IMR-90 (cell line): ENCODE measurements at regions not wholly inside any gene's neighbourhood (a gene's known extent, or its start where the extent isn't known, plus 50 kb on each side); places are given as distances from the start of the nearest gene placed in this dataset.
A peak's percentile ranks its signal among the peaks of the same experiment; 100 is the strongest.

ENCODE experiments used
- ATAC-seq: fragments of 200-7000 bp; cut with Tn5 transposase; 2 replicates; pipeline ENCODE4 v1.9.1; 2020; ENCODE audit warnings: low read depth, mild to moderate bottlenecking, moderate library complexity
- BruUV-seq: library from RNA; stranded (reverse); fragments of 400-500 nt; replicated peaks from 2 replicates; lab custom pipeline; 2021; lab: Mats Ljungman, UMichigan
- CTCF ChIA-PET: fragments of 300-600 bp; formaldehyde crosslinking; extraction: SDS; loops from one replicate; lab custom pipeline; 2021; ENCODE audit warnings: antibody characterized with exemption; lab: Yijun Ruan, JAX
- POLR2A ChIA-PET: fragments of 300-600 bp; sonication (Branson Sonifier 250); formaldehyde crosslinking; loops from one replicate; lab custom pipeline; 2022; ENCODE audit warnings: antibody characterized with exemption; ENCODE audit not compliant: unreplicated experiment; lab: Charles Lee
- DNase-seq: peaks from one replicate; pipeline ENCODE4 v3.0.0; 2013
- H2AFZ ChIP-seq: replicated peaks from 2 replicates; pipeline ENCODE3; 2013; ENCODE audit warnings: low read length, mild to moderate bottlenecking; ENCODE audit not compliant: poor library complexity
- H2AK5ac ChIP-seq: 2 replicates; pipeline ENCODE4 v1.6.1; 2013; ENCODE audit warnings: low read depth, low read length, inconsistent platforms
- H2AK9ac ChIP-seq: replicated peaks from 2 replicates; pipeline ENCODE3; 2013; ENCODE audit warnings: mild to moderate bottlenecking, low read depth, low read length, moderate library complexity; ENCODE audit not compliant: poor library complexity
- H2BK120ac ChIP-seq: 2 replicates; pipeline ENCODE4 v1.6.1; 2013; ENCODE audit warnings: low read depth, low read length, inconsistent platforms
- H2BK15ac ChIP-seq: 3 replicates; pipeline ENCODE4 v1.6.1; 2013; ENCODE audit warnings: low read depth, low read length, inconsistent platforms
- H2BK20ac ChIP-seq: 2 replicates; pipeline ENCODE4 v1.6.1; 2013; ENCODE audit warnings: low read depth, mild to moderate bottlenecking, inconsistent platforms, low read length, moderate library complexity
- H2BK5ac ChIP-seq: 2 replicates; pipeline ENCODE4 v1.6.1; 2013; ENCODE audit warnings: mild to moderate bottlenecking, low read depth, low read length, inconsistent platforms; ENCODE audit not compliant: poor library complexity, severe bottlenecking
- H3K14ac ChIP-seq: replicated peaks from 2 replicates; pipeline ENCODE4 v1.6.1; 2013; ENCODE audit warnings: low read depth, low read length, inconsistent platforms
- H3K18ac ChIP-seq: 2 replicates; pipeline ENCODE4 v1.6.1; 2013; ENCODE audit warnings: low read depth, low read length, control low read depth
- H3K23ac ChIP-seq: 2 replicates; pipeline ENCODE4 v1.6.1; 2013; ENCODE audit warnings: low read depth, low read length, inconsistent platforms
- H3K27ac ChIP-seq: 2 replicates; pipeline ENCODE4 v1.5.1; 2013; ENCODE audit warnings: mild to moderate bottlenecking, control low read depth, low read length; ENCODE audit not compliant: insufficient read depth
- H3K27me3 ChIP-seq: 2 replicates; pipeline ENCODE4 v1.6.1; 2013; ENCODE audit warnings: low read length; ENCODE audit not compliant: control insufficient read depth, insufficient read depth
- H3K36me3 ChIP-seq: 2 replicates; pipeline ENCODE4 v1.6.1; 2013; ENCODE audit warnings: low read length, mixed read lengths; ENCODE audit not compliant: control insufficient read depth, insufficient read depth
- H3K4ac ChIP-seq: 2 replicates; pipeline ENCODE4 v1.6.1; 2013; ENCODE audit warnings: low read depth, low read length, inconsistent platforms
- H3K4me1 ChIP-seq: 2 replicates; pipeline ENCODE4 v1.6.1; 2013; ENCODE audit warnings: low read length, mixed read lengths; ENCODE audit not compliant: control insufficient read depth, insufficient read depth
- H3K4me2 ChIP-seq: 2 replicates; pipeline ENCODE4 v1.6.1; 2013; ENCODE audit warnings: low read depth, mild to moderate bottlenecking, control low read depth, low read length, moderate library complexity
- H3K4me3 ChIP-seq: 2 replicates; pipeline ENCODE4 v1.5.1; 2013; ENCODE audit warnings: low read depth, mild to moderate bottlenecking, control low read depth, low read length, moderate library complexity; ENCODE audit not compliant: insufficient read depth
- H3K56ac ChIP-seq: 2 replicates; pipeline ENCODE4 v1.6.1; 2013; ENCODE audit warnings: low read length, inconsistent platforms; ENCODE audit not compliant: insufficient read depth; ENCODE audit errors: extremely low read depth
- H3K79me1 ChIP-seq, 2 experiments: 2 replicates each; pipeline ENCODE4 v1.6.1; 2013; ENCODE audit warnings: low read length in 2 of 2, inconsistent platforms in 1 of 2, low read depth in 1 of 2
- H3K9ac ChIP-seq: 2 replicates; pipeline ENCODE4 v1.6.1; 2013; ENCODE audit warnings: low read depth, low read length, control low read depth
- H3K9me1 ChIP-seq: 2 replicates; pipeline ENCODE4 v1.6.1; 2013; ENCODE audit warnings: low read length, inconsistent platforms; ENCODE audit not compliant: insufficient read depth
- H3K9me3 ChIP-seq: 2 replicates; pipeline ENCODE4 v1.6.1; 2013; ENCODE audit warnings: low read length; ENCODE audit not compliant: control insufficient read depth, insufficient read depth
- H4K20me1 ChIP-seq: 2 replicates; pipeline ENCODE4 v1.6.1; 2013; ENCODE audit warnings: low read length, inconsistent platforms; ENCODE audit not compliant: insufficient read depth
- H4K5ac ChIP-seq: 2 replicates; pipeline ENCODE4 v1.6.1; 2013; ENCODE audit warnings: mild to moderate bottlenecking, low read depth, low read length, control low read depth
- H4K8ac ChIP-seq, 2 experiments: 2 replicates each; pipeline ENCODE4 v1.6.1; 2013; ENCODE audit warnings: low read depth in 2 of 2, low read length in 2 of 2, control low read depth in 1 of 2, inconsistent platforms in 1 of 2
- H4K91ac ChIP-seq: 2 replicates; pipeline ENCODE4 v1.6.1; 2013; ENCODE audit warnings: low read depth, low read length, inconsistent platforms; ENCODE audit not compliant: insufficient read depth
- CEBPB ChIP-seq: IDR thresholded peaks from 2 replicates; pipeline ENCODE4 v1.6.1; 2012; ENCODE audit warnings: low read depth, low read length, improper control_type of control experiment
- MAZ ChIP-seq: IDR thresholded peaks from 2 replicates; pipeline ENCODE4 v1.6.1; 2012; ENCODE audit warnings: low read depth, mild to moderate bottlenecking, low read length, improper control_type of control experiment, moderate library complexity, borderline replicate concordance
- WGBS, 2 experiments: methylation state at CpG; one replicate each; pipeline versions ENCODE4 v1.1.5 to v1.1.7; 2013; ENCODE audit warnings: missing lambda C conversion rate in 2 of 2; ENCODE audit not compliant: insufficient read length in 1 of 2; ENCODE audit errors: extremely low coverage in 2 of 2; 5-methylcytosine and 5-hydroxymethylcytosine counted together
- dilution Hi-C: fragments of 300-500 bp; cut with HindIII; formaldehyde crosslinking; loops from one replicate; pipeline ENCODE4 v1.14.3; 2018; ENCODE audit warnings: low sequenced_read_pairs; ENCODE audit not compliant: unreplicated experiment
- in situ Hi-C: fragments of 300-500 bp; cut with MboI; formaldehyde crosslinking; loops from 3 replicates; pipeline ENCODE4 v1.14.3; 2019; ENCODE audit warnings: low sequenced_read_pairs, inconsistent platforms, mixed read lengths
- intact Hi-C: fragments of 100-400 bp; cut with micrococcal nuclease; formaldehyde crosslinking; loops from 2 replicates; pipeline ENCODE4 v1.10.0; 2022

- Histone ChIP-seq H3K56ac (no peak overlapping the region), H3K27me3 (no peaks in the 10 kb centered on the region), H3K27ac (no peak overlapping the region; the same call in 1 of the 2 replicates), H3K4me1 (peaks cover 43% of the 10 kb centered on the region), H2BK20ac (no peak overlapping the region), H4K5ac (no peak overlapping the region), H3K4ac (peak overlapping the region; percentile 11; the same call in 1 of the 2 replicates), H3K23ac (no peak overlapping the region), H3K36me3 (peaks cover 9% of the 10 kb centered on the region; the same call in 1 of the 2 replicates), H2AFZ (no peak overlapping the region), H4K8ac (no peak overlapping the region), H3K9me3 (no peaks in the 10 kb centered on the region), H2AK9ac (peak overlapping the region; percentile 17), H2BK5ac (peak overlapping the region; percentile 16), H3K14ac (peak overlapping the region; percentile 6; the same call in 1 of the 2 replicates), H4K91ac (no peak overlapping the region), H3K79me1 (peaks cover 72 to 99% of the 10 kb centered on the region in 2 experiments), H3K4me3 (no peak overlapping the region), H3K18ac (no peak overlapping the region), H4K20me1 (peaks cover 62% of the 10 kb centered on the region), H3K9me1 (peaks cover 45% of the 10 kb centered on the region), H3K9ac (no peak overlapping the region), H2AK5ac (peak overlapping the region; percentile 80; the same call in 1 of the 2 replicates), H2BK120ac (no peak overlapping the region), H2BK15ac (no peak overlapping the region), H3K4me2 (no peak overlapping the region)
- DNase-seq (peak; percentile 83), ATAC-seq (peak; percentile 20)
- in situ Hi-C loops, result loop anchor here (5.0 kb wide), 1 partner anchor 151 kb away; no protein-coding TSS in a partner anchor
- WGBS, 2 experiments, result no CpG with 5 or more reads among the region's 4 CpGs
- intact Hi-C loops, result no loop called here
- ChIA-PET POLR2A (no interaction called here), CTCF (interaction anchor here (2.6 kb wide), 1 partner anchor 85 kb away, joined by 28 read pairs; no protein-coding TSS in a partner anchor)
- TF ChIP-seq CEBPB (peak; percentile 86), MAZ (no peak)
- dilution Hi-C loops, result no loop called here
- BruUV-seq, result no TSS peak
Observed at GRCh38 chr1:201708085-201708512, 120.9 kb upstream of the IPO9 start.
